SU-DHL-6 (cell line): ENCODE measurements at regions not wholly inside any gene's neighbourhood (a gene's known extent, or its start where the extent isn't known, plus 50 kb on each side); places are given as distances from the start of the nearest gene placed in this dataset.

ENCODE experiments used
- H2AFZ ChIP-seq: fragments of 200-600 bp; sonication (generic); 2 replicates; pipeline ENCODE4 v1.6.1; 2014; ENCODE audit warnings: low read depth, mild to moderate bottlenecking, moderate library complexity, mixed read lengths, antibody characterized with exemption, low read length; ENCODE audit not compliant: severe bottlenecking
- H3F3A ChIP-seq: fragments of 200-600 bp; shearing (Covaris generic); 2 replicates; pipeline ENCODE4 v1.6.0; 2016; ENCODE audit warnings: antibody characterized with exemption, mild to moderate bottlenecking; ENCODE audit not compliant: insufficient read depth
- H3K27ac ChIP-seq: fragments of 200-600 bp; sonication (generic); 2 replicates; pipeline ENCODE4 v1.5.1; 2016; ENCODE audit warnings: low read depth, mild to moderate bottlenecking, low read length, moderate library complexity, mixed read lengths
- H3K27me3 ChIP-seq: fragments of 200-600 bp; sonication (generic), shearing (Covaris generic); 2 replicates; pipeline ENCODE4 v1.6.0; 2014; ENCODE audit warnings: mild to moderate bottlenecking, low read length
- H3K36me3 ChIP-seq: fragments of 200-600 bp; sonication (generic); 2 replicates; pipeline ENCODE4 v1.6.1; 2014; ENCODE audit warnings: mild to moderate bottlenecking, low read length, mixed read lengths
- H3K4me2 ChIP-seq: fragments of 300-600, 200-600 bp; shearing (Covaris generic), sonication (generic); 2 replicates; pipeline ENCODE4 v1.6.0; 2014; ENCODE audit warnings: low read length, low read depth, mild to moderate bottlenecking; ENCODE audit not compliant: poor library complexity, severe bottlenecking
- H3K4me3 ChIP-seq: fragments of 200-600 bp; sonication (generic); 2 replicates; pipeline ENCODE4 v1.5.1; 2014; ENCODE audit warnings: antibody characterized with exemption, low read length, mild to moderate bottlenecking, mixed read lengths; ENCODE audit not compliant: insufficient read depth, poor library complexity, severe bottlenecking
- H3K79me2 ChIP-seq: fragments of 200-600 bp; sonication (generic); 2 replicates; pipeline ENCODE4 v1.6.1; 2014; ENCODE audit warnings: mild to moderate bottlenecking, low read length, moderate library complexity; ENCODE audit not compliant: insufficient read depth
- H3K9ac ChIP-seq: fragments of 200-600 bp; sonication (generic); 2 replicates; pipeline ENCODE4 v1.7.0; 2014; ENCODE audit warnings: mild to moderate bottlenecking, low read length
- H3K9me2 ChIP-seq: fragments of 200-600 bp; sonication (generic); replicated peaks from 2 replicates; pipeline ENCODE4 v1.6.1; 2014; ENCODE audit warnings: low read length; ENCODE audit not compliant: insufficient read depth
- H3K9me3 ChIP-seq: fragments of 200-600 bp; sonication (generic); 2 replicates; pipeline ENCODE4 v1.6.1; 2014; ENCODE audit warnings: low read length, mixed read lengths; ENCODE audit not compliant: insufficient read depth
- H4K20me1 ChIP-seq: fragments of 200-600 bp; sonication (generic); 2 replicates; pipeline ENCODE4 v1.6.1; 2014; ENCODE audit warnings: low read depth, mild to moderate bottlenecking, antibody characterized with exemption, low read length, moderate library complexity, mixed read lengths
- EZH2phosphoT487 ChIP-seq: fragments of 200-600 bp; sonication (generic), shearing (Covaris generic); conservative IDR thresholded peaks from 2 replicates; pipeline ENCODE4 v1.6.1; 2018; ENCODE audit warnings: mild to moderate bottlenecking, antibody characterized with exemption, low read length, moderate library complexity, mixed read lengths
- TF ChIP-seq, protein P1 (sequence below): fragments of 200-600 bp; sonication (generic); IDR thresholded peaks from one replicate; pipeline ENCODE4 v1.5.1; 2017; ENCODE audit warnings: antibody characterized with exemption, mild to moderate bottlenecking, low read length, moderate library complexity; ENCODE audit not compliant: insufficient read depth, poor library complexity, severe bottlenecking

DNA sequence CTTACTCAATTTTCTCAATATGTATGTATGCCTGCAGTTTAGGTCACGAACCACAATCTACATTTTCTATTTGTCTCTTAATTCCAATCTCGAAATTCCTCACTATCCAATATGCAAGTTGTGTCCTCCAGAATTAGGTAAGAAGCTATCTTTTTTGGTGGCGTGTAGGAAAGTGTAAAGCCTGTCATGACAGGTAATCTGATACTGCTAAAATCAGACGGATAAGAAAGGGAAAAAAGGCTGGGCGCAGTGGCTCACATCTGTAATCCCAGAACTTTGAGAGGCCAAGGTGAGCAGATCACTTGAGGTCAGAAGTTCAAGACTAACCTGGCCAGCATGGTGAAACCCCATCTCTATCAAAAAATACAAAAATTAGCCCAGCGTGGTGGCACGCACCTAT is 185.3 kb downstream of the IBTK start:
- Histone ChIP-seq H3K9me3 (no peaks in the 10 kb centered on the region), H3K27ac (no peak overlapping the region), H3K4me2 (no peak overlapping the region), H2AFZ (no peak overlapping the region), H3K9ac (no peak overlapping the region), H3K27me3 (no peaks in the 10 kb centered on the region), H3K9me2 (no peaks in the 10 kb centered on the region), H3K4me3 (no peak overlapping the region), H3K36me3 (no peaks in the 10 kb centered on the region), H4K20me1 (no peaks in the 10 kb centered on the region), H3F3A (no peaks in the 10 kb centered on the region), H3K79me2 (no peaks in the 10 kb centered on the region)
- no peak for TF ChIP-seq EZH2phosphoT487
- TF ChIP-seq, protein P1, sequence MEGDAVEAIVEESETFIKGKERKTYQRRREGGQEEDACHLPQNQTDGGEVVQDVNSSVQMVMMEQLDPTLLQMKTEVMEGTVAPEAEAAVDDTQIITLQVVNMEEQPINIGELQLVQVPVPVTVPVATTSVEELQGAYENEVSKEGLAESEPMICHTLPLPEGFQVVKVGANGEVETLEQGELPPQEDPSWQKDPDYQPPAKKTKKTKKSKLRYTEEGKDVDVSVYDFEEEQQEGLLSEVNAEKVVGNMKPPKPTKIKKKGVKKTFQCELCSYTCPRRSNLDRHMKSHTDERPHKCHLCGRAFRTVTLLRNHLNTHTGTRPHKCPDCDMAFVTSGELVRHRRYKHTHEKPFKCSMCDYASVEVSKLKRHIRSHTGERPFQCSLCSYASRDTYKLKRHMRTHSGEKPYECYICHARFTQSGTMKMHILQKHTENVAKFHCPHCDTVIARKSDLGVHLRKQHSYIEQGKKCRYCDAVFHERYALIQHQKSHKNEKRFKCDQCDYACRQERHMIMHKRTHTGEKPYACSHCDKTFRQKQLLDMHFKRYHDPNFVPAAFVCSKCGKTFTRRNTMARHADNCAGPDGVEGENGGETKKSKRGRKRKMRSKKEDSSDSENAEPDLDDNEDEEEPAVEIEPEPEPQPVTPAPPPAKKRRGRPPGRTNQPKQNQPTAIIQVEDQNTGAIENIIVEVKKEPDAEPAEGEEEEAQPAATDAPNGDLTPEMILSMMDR = no peak

DNA sequence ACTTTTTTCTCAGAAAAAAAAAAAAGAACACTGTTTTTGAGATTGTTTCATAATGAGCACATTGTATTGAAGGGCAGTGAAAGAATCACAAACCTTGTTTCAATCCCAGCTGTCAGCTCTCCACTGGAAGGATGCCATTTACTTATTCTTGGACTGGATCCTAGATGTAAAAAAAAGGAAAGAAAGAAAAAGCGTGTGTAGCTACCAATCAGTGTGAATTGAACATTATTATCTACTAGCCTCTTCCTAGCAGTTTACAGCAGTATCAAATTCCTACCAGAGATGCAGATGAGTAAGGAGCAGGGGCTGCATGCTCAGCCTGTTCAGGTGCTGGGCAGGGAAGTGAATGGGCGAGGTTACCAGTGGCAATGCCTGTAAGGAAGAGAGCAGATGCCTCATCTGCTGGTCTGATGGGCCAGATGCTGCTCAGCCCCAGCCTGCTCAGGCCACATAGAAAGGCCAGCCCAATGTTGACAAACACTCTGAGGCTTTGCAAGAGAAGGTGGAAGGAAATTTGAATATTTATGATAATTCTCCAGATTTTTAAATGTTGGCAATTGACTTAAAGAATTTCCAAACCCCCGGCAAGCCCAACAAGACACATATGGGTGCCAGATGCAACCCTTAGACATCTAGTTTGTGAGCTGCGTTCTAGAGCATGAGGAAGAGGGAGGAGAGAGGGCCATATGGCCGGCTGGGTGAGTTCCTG is 189.5 kb downstream of the IBTK start:
- Histone ChIP-seq H3K27ac (no peak overlapping the region), H3K9me3 (no peaks in the 10 kb centered on the region), H3F3A (no peaks in the 10 kb centered on the region), H4K20me1 (no peaks in the 10 kb centered on the region), H3K9ac (no peak overlapping the region), H3K9me2 (no peaks in the 10 kb centered on the region), H3K36me3 (no peaks in the 10 kb centered on the region), H2AFZ (no peak overlapping the region), H3K4me2 (no peak overlapping the region), H3K4me3 (no peak overlapping the region), H3K79me2 (no peaks in the 10 kb centered on the region), H3K27me3 (no peaks in the 10 kb centered on the region)
- TF ChIP-seq, protein P1 = no peak

DNA sequence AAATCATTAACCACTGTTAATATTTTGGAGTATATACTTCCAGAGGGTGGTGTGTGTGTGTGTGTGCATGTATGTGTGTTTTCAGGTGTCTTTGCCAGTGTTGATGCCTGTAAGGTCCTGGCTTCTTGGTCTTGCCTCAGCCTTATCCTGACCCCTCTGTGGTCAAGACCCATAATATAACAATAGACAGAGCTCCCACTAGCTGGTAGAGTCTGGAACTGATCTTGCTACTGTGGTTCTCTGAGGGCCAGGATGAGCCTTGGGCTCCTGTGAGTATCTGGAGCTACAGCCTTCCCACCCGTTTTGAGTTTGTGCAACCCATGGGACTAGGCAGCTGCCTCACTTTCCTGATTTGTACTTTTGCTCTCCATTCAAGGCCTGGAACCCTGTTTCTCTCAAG is 191.0 kb downstream of the IBTK start:
- H2AFZ ChIP-seq = no peak overlapping the region
- no peaks in the 10 kb centered on the region for H3K9me3 ChIP-seq
- H3F3A ChIP-seq = no peaks in the 10 kb centered on the region
- H3K27me3 ChIP-seq = no peaks in the 10 kb centered on the region
- no peak overlapping the region for H3K4me2 ChIP-seq
- H3K79me2 ChIP-seq = no peaks in the 10 kb centered on the region
- no peaks in the 10 kb centered on the region for H3K36me3 ChIP-seq
- no peak overlapping the region for H3K9ac ChIP-seq
- H3K4me3 ChIP-seq = no peak overlapping the region
- H4K20me1 ChIP-seq = no peaks in the 10 kb centered on the region
- H3K9me2 ChIP-seq = no peaks in the 10 kb centered on the region
- TF ChIP-seq, protein P1 = no peak
- TF ChIP-seq EZH2phosphoT487 = no peak
- H3K27ac ChIP-seq = no peak overlapping the region
